Sigmoid colon (tissue), 4 donors: ENCODE measurements at regions not wholly inside any gene's neighbourhood (a gene's known extent, or its start where the extent isn't known, plus 50 kb on each side); places are given as distances from the start of the nearest gene placed in this dataset.

Experiments
- CTCF ChIP-seq, 4 experiments: fragments of 450-650 bp in 3 of 4; fragments of 200-600 bp in 1 of 4; IDR thresholded peaks; one replicate each; pipeline ENCODE4 v1.5.1; 2016 to 2019; ENCODE audit warnings: antibody characterized with exemption in 4 of 4, mild to moderate bottlenecking in 3 of 4, moderate library complexity in 2 of 4
- POLR2A ChIP-seq, 2 donors: fragments of 450-650 bp; IDR thresholded peaks; one replicate each; pipeline ENCODE4 v1.6.1; 2016; ENCODE audit warnings: antibody characterized with exemption in 2 of 2, mild to moderate bottlenecking in 2 of 2, moderate library complexity in 2 of 2
- POLR2AphosphoS5 ChIP-seq, 4 donors: sonication (generic); formaldehyde crosslinking; IDR thresholded peaks; one replicate each; pipeline ENCODE4 v1.6.1; 2017; ENCODE audit warnings: antibody characterized with exemption in 4 of 4

GRCh38 chr4:125112536-125112935 lies 202.2 kb upstream of the FAT4 start:
- TF ChIP-seq POLR2A (IDR thresholded peaks at IDR 0.05) (no peak), CTCF (IDR thresholded peaks at IDR 0.05) (no peak), POLR2AphosphoS5 (IDR thresholded peaks at IDR 0.05) (no peak)
